ENCODE measurements at regions not wholly inside any gene's neighbourhood (a gene's known extent, or its start where the extent isn't known, plus 50 kb on each side); places are given as distances from the start of the nearest gene placed in this dataset.

DNA sequence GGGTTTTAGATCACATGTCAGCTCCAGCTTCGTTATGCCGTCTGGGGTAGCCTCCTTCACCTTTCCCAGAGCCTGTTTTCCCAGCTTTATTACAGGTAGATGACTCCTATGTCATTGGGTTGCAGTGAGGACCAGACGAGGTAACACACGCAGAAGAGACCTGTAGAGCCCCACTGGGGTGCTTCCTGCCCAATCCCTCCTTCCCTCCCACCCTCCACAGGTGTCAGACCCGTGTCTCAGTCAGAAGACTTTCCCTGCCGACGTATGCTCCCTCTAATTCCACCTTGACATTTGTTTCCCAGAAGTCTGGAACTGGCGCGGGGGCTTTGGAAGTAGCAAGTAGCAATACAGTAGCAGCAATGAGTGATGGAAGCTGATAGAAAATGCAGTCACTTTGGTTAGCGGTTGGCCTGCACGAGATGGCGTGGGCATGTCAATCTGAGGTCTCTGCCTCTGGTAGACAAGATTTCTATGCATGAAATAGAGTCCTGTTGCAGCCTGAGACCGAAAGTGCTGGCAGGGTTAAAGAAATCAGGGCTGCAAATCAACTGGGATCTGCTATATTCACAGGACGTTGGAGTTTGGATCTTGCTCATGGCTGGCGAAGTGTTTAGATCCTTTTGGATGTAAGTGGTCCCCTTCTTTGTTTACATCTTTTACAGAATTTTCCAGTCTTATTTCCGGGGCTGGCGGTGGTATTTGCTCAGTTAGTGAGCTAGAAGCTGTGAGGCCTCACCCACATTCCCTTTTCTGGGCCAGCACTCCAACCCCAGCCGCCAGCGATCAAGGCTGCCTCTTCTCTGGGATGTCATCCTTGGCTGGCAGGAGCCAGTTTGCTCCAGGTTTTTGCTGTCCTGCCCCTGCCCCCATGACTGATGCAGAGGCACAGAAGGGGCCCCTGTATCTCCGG lies 78.3 kb upstream of the KMT2C start:
- no peak overlapping the region for H3K4me3 ChIP-seq (ENCODE audit: low read depth, low read length)
- no peak for DNase-seq (ENCODE audit: low read depth)
- TF ChIP-seq MAX (IDR thresholded peaks at IDR 0.05; ENCODE audit: low read depth, low read length) (no peak), POLR2A (IDR thresholded peaks at IDR 0.05; ENCODE audit: extremely low read depth, insufficient read length) (no peak), CTCF (IDR thresholded peaks at IDR 0.05; ENCODE audit: low read depth, low read length) (no peak), MYC (IDR thresholded peaks at IDR 0.05; ENCODE audit: low read depth, low read length) (no peak)

GRCh38 chr7:152512706-152513105 lies 76.9 kb upstream of the KMT2C start:
- DNase-seq (ENCODE audit: low read depth), result peak; percentile 54
- H3K4me3 ChIP-seq (ENCODE audit: low read depth, low read length), result no peak overlapping the region
- no peak for TF ChIP-seq MYC (IDR thresholded peaks at IDR 0.05; ENCODE audit: low read depth, low read length)
- no peak for TF ChIP-seq CTCF (IDR thresholded peaks at IDR 0.05; ENCODE audit: low read depth, low read length)
- TF ChIP-seq POLR2A (IDR thresholded peaks at IDR 0.05; ENCODE audit: extremely low read depth, insufficient read length), result no peak
- TF ChIP-seq MAX (IDR thresholded peaks at IDR 0.05; ENCODE audit: low read depth, low read length), result no peak

GRCh38 chr7:152511736-152512135 lies 75.9 kb upstream of the KMT2C start:
- peak; percentile 23 for DNase-seq (ENCODE audit: low read depth)
- TF ChIP-seq POLR2A (IDR thresholded peaks at IDR 0.05; ENCODE audit: extremely low read depth, insufficient read length) (no peak), MYC (IDR thresholded peaks at IDR 0.05; ENCODE audit: low read depth, low read length) (no peak), CTCF (IDR thresholded peaks at IDR 0.05; ENCODE audit: low read depth, low read length) (no peak), MAX (IDR thresholded peaks at IDR 0.05; ENCODE audit: low read depth, low read length) (no peak)
- H3K4me3 ChIP-seq (ENCODE audit: low read depth, low read length), result no peak overlapping the region

GRCh38 chr7:152508701-152509100 lies 72.9 kb upstream of the KMT2C start:
- no peak for TF ChIP-seq MAX (IDR thresholded peaks at IDR 0.05; ENCODE audit: low read depth, low read length)
- no peak for TF ChIP-seq POLR2A (IDR thresholded peaks at IDR 0.05; ENCODE audit: extremely low read depth, insufficient read length)
- TF ChIP-seq MYC (IDR thresholded peaks at IDR 0.05; ENCODE audit: low read depth, low read length), result no peak
- no peak for TF ChIP-seq CTCF (IDR thresholded peaks at IDR 0.05; ENCODE audit: low read depth, low read length)
- H3K4me3 ChIP-seq (ENCODE audit: low read depth, low read length), result no peak overlapping the region
- no peak for DNase-seq (ENCODE audit: low read depth)

DNA sequence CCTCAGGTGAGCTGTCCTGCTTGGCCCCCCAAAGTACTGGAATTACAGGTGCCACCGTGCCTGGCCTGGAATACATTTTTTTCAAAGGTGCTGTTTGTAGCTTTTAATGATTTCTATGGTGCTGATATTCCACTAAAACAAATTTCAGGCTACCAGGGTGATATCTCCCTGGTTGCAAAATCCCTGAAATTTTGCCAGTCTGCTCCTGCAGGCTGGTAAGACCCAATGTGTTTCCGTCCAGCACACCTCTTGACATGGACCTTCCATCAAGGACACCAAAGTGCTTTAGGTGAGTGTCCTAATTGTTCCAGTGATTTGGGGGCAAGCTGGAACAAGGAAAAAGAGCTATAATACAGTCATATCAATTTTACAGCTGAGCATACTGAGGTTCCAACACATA lies 69.8 kb upstream of the KMT2C start:
- no peak for DNase-seq (ENCODE audit: low read depth)
- H3K4me3 ChIP-seq (ENCODE audit: low read depth, low read length), result no peak overlapping the region
- TF ChIP-seq CTCF (IDR thresholded peaks at IDR 0.05; ENCODE audit: low read depth, low read length) (no peak), POLR2A (IDR thresholded peaks at IDR 0.05; ENCODE audit: extremely low read depth, insufficient read length) (no peak), MYC (IDR thresholded peaks at IDR 0.05; ENCODE audit: low read depth, low read length) (no peak), MAX (IDR thresholded peaks at IDR 0.05; ENCODE audit: low read depth, low read length) (no peak)
